ENCODE measurements at regions not wholly inside any gene's neighbourhood (a gene's known extent, or its start where the extent isn't known, plus 50 kb on each side); places are given as distances from the start of the nearest gene placed in this dataset.

DNA sequence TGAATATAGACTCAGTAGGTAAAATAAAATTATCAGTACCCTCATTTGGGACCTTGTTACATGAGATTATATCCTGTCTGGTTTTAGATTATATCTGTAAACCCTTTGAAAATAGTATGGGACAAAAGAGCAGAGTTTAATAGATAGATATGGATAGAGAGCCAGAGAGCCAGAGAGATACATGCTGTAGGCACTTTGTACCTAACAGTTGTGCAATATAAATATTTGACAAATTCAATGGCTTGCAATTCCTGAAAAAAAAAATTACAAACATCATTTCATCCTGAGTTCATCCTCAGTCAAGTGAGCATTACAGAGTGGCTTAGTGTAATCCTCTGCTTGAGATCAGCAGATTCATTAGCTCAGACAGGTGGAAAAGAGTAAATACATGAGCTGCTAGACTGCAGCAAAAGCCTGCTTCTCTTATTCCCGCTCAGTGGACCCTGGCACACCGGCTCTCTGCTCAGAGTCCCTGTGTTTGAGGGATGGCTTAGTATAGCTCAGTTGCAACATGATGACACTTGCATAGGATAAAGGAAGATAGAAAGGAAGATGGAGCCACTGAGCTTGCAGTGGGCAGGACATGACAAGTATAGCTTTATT is 931.6 kb upstream of the GOT2 start:
- intact Hi-C loops (cut with micrococcal nuclease; ENCODE audit: unreplicated experiment), result no loop called here
- BruUV-seq (replicated peaks), result no TSS peak
- no peak overlapping the region for H3K9ac ChIP-seq (ENCODE audit: control insufficient read depth, insufficient read depth, low read length)

More for the DNA sequence above, 931.6 kb upstream of the GOT2 start:
- no peaks in the 10 kb centered on the region for H4K20me1 ChIP-seq (ENCODE audit: control insufficient read depth, insufficient read depth)
- no peaks in the 10 kb centered on the region for H3K27me3 ChIP-seq (replicated peaks in 1 of 2; ENCODE audit: control insufficient read depth in 2 of 2, insufficient read depth in 2 of 2, low read length in 1 of 2)
- ChIA-PET SMC1A (ENCODE audit: uncharacterized antibody, unreplicated experiment) (no interaction called here), RAD21 (ENCODE audit: unreplicated experiment) (no interaction called here), POLR2A (no interaction called here), CTCF (no interaction called here)
- no peak overlapping the region for H2AFZ ChIP-seq (ENCODE audit: control insufficient read depth, low read depth, low read length)
- H3K4me2 ChIP-seq (ENCODE audit: control insufficient read depth, insufficient read depth), result no peak overlapping the region
- DNase-seq (ENCODE audit: low read depth, low spot score), result no peak
- H3K79me2 ChIP-seq (ENCODE audit: control insufficient read depth, insufficient read depth, low read length), result no peaks in the 10 kb centered on the region
- no peaks in the 10 kb centered on the region for H3K36me3 ChIP-seq (ENCODE audit: control insufficient read depth in 2 of 2, insufficient read depth in 2 of 2, low read length in 1 of 2)
- no peak for FAIRE-seq
- in situ Hi-C loops (cut with MboI), result no loop called here
- no peak for TF ChIP-seq MTA3 (IDR thresholded peaks at IDR 0.05; ENCODE audit: borderline replicate concordance, low read length)
- TF ChIP-seq BCL3 (IDR thresholded peaks at IDR 0.05; ENCODE audit: borderline replicate concordance, insufficient read depth, low read depth, low read length, poor library complexity, severe bottlenecking), result no peak
- no peak for TF ChIP-seq KDM1A (IDR thresholded peaks at IDR 0.05; ENCODE audit: borderline replicate concordance)
- no peak for TF ChIP-seq RAD51 (IDR thresholded peaks at IDR 0.05)
- TF ChIP-seq ZNF687 (IDR thresholded peaks at IDR 0.05), result no peak
- no peak for TF ChIP-seq NR2F1 (conservative IDR thresholded peaks at IDR 0.05)
- no peak for TF ChIP-seq ATF3 (IDR thresholded peaks at IDR 0.05; ENCODE audit: borderline replicate concordance, extremely low read depth, low read depth, low read length)
- TF ChIP-seq WRNIP1 (IDR thresholded peaks at IDR 0.05; ENCODE audit: borderline replicate concordance, low read depth, low read length), result no peak
- TF ChIP-seq HDGF (IDR thresholded peaks at IDR 0.05), result no peak
- TF ChIP-seq ZZZ3 (IDR thresholded peaks at IDR 0.05; ENCODE audit: control insufficient read depth, insufficient read length, low read depth), result no peak
- TF ChIP-seq MEF2A (IDR thresholded peaks at IDR 0.05; ENCODE audit: insufficient read depth, low read depth, low read length), result no peak
- no peaks in the 10 kb centered on the region for H3K4me1 ChIP-seq (ENCODE audit: control insufficient read depth, insufficient read depth, low read length)
- H3K27ac ChIP-seq (ENCODE audit: control insufficient read depth, insufficient read depth), result no peak overlapping the region
- H3K4me3 ChIP-seq, result no peak overlapping the region
- no peaks in the 10 kb centered on the region for H3K9me3 ChIP-seq (replicated peaks; ENCODE audit: control insufficient read depth, insufficient read depth, low read length)
- no peak for ATAC-seq
- 21% methylated on average over 2 of the region's 2 CpGs for WGBS (ENCODE audit: insufficient coverage, insufficient replicate concordance, low lambda C conversion rate, missing lambda C conversion rate)
